ENCODE measurements at regions not wholly inside any gene's neighbourhood (a gene's known extent, or its start where the extent isn't known, plus 50 kb on each side); places are given as distances from the start of the nearest gene placed in this dataset.
"Not testable (repeated sequence)": the region's sequence is repeated elsewhere in the genome, so short reads cannot be mapped to it uniquely, and the experiment has no call there.

- DNase-seq = no peak
Observed at GRCh38 chr2:224143526-224143925, 104.4 kb upstream of the SERPINE2 start.

- DNase-seq = no peak
Observed at GRCh38 chr2:224142397-224143312, 103.6 kb upstream of the SERPINE2 start.

DNA sequence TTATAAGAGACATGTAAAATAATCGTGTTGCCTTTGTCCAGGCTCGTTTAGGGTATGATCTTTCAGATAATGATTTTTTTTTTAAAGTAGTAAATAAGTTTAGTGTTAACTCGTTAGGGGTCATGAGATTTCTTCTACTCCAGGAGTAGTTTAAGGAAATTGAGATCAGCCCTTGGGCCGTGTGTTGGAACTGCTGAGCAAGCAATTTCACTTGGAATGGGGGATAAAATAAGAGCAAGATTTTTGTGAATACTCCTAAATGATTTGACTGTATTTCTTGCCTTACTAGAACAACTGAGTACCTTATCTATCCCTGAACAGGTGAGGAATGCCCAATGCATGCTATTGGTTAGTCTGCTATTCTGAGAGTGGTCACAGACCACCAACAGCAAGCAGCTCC, 102.2 kb upstream of the SERPINE2 start:
- no peak for DNase-seq

- DNase-seq = no peak
Observed at GRCh38 chr2:224137208-224137607, 98.1 kb upstream of the SERPINE2 start.

- DNase-seq = no peak
Observed at GRCh38 chr2:224136396-224136795, 97.3 kb upstream of the SERPINE2 start.

DNA sequence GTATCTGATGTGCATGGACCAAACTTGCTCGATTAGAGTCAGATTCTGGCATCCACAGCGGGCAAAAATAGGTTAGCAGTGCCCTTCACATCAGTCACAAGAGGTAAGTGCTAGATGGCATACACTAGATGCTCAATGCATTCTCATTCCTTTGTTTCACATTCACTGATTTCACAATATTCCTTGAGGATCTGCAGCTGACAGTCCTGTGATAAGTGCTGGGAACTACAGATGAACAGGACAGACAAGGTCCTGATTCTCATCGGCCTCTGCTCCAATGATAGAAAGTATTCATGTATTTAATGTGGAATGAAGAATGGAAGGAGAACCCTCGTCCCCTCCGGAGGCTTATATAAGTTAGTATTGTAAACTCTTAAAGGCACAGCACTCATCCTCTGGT, 96.8 kb upstream of the SERPINE2 start:
- no peak for DNase-seq

GRCh38 chr2:224134003-224134734, 95.1 kb upstream of the SERPINE2 start:
- DNase-seq = no peak

DNA sequence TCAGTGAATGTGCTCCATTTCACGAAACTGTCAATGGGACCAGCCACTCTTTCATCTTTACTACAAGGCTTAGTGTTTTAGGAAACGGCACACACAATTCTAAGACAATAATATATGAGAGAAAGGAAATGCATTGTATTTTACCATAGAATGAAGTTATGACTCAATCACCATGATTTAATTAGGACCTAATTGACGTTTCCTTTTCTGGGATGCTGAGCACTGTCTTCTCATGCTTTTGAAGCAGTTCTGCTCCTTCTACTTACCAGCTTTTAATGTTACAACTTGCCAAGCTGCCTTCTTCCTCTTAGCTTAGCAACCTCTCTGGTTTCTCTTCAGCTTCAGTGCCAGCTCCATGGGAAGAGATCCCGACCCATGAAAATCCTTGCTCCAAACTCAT, 94.3 kb upstream of the SERPINE2 start:
- no peak for DNase-seq

DNA sequence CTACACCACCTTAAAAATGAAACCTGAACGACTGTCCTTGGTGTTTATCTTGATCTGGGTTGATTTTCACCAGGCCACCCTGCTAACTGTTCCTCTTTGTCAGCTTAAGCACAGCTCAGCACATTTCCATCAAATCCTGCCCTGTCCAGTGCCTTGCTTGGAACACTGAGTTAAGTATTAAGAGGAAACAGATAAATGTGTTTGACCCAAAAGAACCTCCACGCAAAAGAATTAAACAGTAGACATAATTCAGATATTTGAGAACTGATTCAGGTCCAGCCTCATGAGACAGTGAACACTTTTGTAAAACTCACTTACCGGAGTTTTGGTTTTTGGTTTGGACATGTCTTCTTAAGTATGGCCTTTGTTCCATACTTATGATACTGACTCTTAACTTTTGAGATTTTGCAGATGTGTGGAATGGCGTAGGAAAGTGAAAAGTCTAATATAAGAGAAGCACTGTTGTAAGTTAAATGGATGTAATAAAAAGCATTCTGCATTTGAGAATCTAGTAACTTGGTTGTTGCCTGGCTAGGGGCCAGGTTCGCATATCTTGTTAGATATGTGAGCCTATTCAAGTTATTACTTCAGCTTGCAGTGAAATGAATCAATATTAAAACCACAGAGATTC, 88.9 kb upstream of the SERPINE2 start:
- DNase-seq = no peak

GRCh38 chr2:224126440-224126839, 87.4 kb upstream of the SERPINE2 start:
- DNase-seq = no peak

- DNase-seq = no peak
Observed at GRCh38 chr2:224126003-224126402, 86.9 kb upstream of the SERPINE2 start.

GRCh38 chr2:224122542-224122941, 83.5 kb upstream of the SERPINE2 start:
- no peak for DNase-seq

DNA sequence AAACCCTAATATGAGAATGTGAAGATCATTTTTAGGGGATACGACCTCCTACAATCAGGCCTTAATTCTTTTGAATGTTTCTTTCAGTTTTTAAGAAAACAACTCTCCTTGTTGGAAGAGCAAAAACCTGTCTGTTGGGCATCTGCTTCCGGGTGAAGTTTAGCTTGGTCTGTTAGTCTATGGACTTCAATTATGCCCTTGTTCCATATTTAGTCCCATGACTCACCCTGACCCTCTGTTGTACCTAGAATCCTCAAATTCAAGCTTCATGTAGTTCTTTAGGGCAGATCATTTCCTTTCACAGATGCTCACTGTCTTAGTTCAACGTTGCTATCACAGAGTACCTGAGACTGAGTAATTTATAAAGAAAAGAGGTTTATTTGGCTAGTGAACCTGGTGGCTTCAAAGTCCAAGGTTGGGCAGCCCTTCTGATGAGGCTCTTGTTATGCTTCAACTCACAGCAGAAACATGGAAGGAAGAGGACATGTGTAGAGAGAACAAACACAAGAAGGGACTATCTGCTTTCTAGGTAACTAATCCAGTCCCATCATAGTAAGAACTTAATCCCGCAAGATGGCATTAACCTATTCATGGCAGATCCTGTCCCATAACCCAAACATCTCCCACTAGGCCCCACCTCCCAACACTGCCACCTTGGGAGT, 82.5 kb upstream of the SERPINE2 start:
- DNase-seq = no peak

DNA sequence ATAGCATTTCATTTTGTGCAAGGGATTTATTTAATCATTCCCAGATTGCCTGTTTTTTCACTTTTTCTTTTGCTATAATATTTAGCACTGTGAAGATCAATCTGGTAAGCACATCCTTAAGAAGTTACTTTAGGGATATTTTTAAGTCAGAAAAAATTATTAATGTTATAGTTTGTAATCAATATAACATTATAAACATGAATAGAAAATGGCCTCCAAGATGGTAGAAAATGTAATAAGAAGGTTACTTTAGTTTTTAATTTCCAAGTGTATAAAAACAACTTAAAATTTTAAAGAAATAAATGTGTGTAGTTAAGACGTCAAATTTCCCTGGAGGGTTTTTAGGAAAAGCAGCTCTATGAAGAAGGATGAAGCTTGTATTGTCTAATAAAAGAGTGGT, 81.9 kb upstream of the SERPINE2 start:
- no peak for DNase-seq

- DNase-seq = not testable (repeated sequence)
Observed at GRCh38 chr2:224119846-224120245, 80.8 kb upstream of the SERPINE2 start.

GRCh38 chr2:224114428-224114827, 75.3 kb upstream of the SERPINE2 start:
- no peak for DNase-seq

- not testable (repeated sequence) for DNase-seq
Observed at GRCh38 chr2:224113930-224114329, 74.8 kb upstream of the SERPINE2 start.

- DNase-seq = no peak
Observed at GRCh38 chr2:224111576-224111975, 72.5 kb upstream of the SERPINE2 start.

DNA sequence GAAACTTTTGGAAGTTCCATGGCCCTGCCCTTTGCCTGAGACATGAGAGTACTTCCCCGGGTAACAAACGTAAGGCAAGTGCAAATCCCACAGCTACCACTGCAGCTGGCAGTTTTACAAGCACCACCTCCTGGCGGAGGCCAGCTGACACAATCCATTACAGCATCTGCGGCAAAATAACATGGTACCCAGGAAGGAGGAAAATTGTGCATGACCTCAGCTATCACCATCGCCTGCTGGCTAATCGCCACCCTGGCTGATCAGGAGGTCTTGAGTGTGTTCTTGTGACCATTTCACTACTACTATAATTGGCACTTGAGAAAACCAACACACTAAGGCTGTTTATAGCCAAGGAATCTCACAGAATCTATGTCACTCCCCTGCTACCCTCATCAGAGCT, 71.7 kb upstream of the SERPINE2 start:
- DNase-seq = no peak

DNA sequence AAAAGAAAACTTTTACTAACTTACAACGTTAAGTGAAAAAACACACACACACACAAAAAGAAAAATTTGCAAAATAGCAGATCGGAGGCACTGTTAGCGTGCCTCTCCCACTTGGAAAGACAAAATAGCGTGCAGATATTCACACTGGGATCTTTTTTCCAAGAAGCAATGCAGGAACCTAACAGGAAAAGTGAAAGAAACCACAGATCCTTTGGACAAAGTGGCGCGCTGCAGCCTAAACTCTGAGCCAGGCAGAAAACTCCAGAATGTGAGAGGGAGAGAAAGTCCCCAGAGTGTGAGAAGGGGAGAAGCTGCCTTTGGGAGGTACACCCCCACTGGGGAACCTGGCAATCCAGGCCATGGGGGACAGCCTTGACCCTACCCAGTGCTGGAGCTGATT, 70.7 kb upstream of the SERPINE2 start:
- no peak for DNase-seq

DNA sequence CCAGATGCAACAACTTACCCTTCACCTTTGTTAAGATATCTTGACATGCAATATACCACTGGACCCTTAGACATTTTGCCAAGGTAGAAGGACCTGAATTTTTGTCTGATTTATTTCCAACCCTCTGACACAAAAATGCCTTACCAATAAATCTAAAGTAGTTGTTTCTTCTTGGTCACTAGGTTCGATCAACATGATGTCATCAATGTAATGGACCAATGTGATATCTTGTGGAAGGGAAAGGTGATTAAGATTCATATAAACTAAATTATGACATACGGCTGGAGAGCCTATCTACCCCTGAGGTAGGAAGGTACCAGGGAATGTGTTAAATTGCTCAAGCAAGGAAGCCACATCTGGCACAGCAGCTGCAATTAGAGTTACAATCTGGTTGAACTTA, 67.7 kb upstream of the SERPINE2 start:
- no peak for DNase-seq

DNA sequence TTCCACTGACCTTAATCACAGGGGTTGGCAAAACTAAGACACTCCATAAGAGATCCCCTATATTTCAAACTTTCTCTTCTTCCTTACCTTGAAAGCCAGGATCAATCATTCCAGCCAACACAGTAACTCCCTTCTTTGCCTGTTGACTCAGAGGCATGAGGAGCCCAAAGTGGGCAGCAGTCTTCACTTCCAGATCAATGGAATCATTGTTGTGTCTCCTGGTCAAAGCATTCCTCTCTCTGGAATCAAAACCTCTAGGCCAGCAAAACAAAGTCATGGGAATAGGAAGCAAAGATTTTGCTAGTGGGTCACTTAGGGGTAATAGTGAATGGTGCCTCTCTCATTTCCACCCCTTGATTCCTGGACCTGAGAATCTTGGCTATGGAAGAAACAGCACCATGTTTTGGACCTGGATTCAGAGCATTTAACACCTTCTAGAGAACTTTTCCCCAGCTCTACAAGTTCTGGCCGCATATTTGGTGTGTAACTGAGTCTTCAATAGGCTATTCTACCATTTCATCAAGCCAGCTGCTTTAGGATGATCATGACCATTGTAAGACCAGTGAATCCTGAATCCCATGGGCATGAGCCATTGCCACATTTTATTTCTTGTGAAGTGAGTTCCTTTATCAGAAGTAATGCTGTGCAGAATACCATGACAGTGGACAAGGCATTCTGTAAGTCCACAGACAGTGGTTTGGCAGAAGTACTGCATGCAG, 65.7 kb upstream of the SERPINE2 start:
- no peak for DNase-seq
